DMS53 (cell line): ENCODE measurements at regions not wholly inside any gene's neighbourhood (a gene's known extent, or its start where the extent isn't known, plus 50 kb on each side); places are given as distances from the start of the nearest gene placed in this dataset.
"Not testable (repeated sequence)": the region's sequence is repeated elsewhere in the genome, so short reads cannot be mapped to it uniquely, and the experiment has no call there.

ENCODE experiments used
- DNase-seq: peaks from one replicate; lab custom pipeline; 2025; lab: John Stamatoyannopoulos, UW

DNA sequence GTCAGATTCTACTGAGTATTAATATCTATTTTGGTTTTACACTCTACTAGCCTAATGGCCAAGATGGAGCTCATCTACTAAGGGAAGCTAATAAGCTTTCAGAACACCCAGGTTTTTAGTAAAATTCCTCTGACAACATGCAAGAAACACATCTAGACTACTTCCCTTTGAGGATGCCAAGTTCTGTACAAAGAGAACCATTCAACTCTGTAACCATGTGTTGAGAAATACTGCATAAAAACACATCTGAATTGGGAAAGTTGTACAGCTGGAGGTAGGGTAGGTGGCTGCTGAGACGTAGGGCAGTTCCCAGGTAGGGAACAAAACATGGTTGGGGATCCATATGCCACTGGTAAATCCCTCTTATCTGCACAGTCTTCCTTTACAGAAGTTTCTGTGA, 66.2 kb downstream of the SC5D start:
- DNase-seq, result no peak

DNA sequence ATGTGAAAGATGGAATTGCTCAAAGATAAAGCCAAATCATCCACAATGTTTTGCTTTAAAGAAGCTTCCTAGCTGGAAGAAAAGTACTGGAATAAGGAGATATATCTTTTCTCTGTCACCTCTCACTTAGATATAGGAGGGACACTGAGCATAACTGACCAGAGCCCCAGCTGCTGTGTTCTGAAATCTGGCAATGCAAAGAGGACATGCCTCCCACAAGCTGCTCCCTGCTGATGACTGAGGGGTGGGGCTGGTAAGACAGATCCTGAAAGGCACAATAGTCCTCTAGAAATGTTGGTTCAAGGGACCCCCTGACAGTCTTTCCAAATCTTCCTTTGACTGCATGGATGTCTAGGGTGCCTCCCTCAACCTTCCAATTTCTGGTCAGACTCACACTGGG, 67.0 kb downstream of the SC5D start:
- DNase-seq, result no peak

DNA sequence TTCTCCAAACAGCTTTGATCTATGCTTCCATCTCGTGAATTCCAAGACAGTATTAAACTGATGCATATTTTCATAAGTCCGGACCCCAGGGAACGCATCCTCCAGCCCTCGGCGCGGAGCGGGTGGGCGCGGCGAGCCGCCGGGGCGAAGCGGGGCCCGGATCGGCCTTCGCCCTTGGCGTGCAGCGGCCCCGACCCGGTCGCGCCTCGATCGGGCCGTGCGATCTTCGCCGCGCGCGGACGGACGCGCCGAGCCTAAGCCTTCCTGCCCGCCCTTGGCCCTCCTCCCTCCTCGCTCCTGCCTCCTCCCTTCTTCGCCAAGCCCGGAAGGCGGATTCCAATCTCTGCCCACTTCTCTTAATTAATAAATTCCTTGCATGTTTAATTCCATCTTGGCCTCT, 70.4 kb downstream of the SC5D start:
- DNase-seq, result not testable (repeated sequence)

DNA sequence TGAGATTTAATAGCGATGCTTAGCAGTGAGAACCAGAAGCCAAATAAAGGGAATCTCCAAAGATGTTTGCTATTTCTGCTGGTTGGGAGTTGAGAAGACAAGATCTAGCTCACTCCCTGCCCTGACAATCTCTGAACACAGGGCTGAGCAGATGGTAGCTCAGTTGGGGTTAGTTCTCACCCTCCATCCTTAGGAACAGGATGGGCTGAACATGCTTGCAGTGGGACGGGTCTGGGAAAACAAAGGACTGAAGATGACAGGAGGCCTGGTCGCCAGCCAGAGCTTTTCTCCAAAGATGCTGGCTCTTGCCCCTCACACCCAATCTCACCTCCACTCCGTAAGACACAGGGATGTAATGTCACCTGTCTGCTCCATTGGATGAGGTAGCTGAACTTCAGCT, 72.7 kb downstream of the SC5D start:
- DNase-seq, result no peak

DNA sequence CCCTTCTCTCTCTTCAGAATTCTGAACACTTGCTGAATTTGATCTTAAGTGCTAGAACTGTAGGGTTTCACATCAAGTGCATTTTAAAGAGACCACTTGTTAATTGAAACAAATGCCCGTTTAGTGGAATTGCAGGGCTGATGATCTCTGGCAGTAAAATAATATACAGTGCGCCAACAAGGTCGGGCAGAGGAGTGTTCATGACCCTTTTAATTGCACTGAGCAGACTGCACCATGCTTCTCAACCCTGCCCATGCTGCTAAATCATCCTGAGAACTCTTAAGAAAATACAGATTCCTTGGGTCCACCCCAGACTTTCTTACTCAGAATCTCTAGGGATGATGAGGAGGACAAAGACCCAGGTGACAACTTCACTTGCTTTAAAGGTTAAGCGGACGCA, 73.5 kb downstream of the SC5D start:
- no peak for DNase-seq

DNA sequence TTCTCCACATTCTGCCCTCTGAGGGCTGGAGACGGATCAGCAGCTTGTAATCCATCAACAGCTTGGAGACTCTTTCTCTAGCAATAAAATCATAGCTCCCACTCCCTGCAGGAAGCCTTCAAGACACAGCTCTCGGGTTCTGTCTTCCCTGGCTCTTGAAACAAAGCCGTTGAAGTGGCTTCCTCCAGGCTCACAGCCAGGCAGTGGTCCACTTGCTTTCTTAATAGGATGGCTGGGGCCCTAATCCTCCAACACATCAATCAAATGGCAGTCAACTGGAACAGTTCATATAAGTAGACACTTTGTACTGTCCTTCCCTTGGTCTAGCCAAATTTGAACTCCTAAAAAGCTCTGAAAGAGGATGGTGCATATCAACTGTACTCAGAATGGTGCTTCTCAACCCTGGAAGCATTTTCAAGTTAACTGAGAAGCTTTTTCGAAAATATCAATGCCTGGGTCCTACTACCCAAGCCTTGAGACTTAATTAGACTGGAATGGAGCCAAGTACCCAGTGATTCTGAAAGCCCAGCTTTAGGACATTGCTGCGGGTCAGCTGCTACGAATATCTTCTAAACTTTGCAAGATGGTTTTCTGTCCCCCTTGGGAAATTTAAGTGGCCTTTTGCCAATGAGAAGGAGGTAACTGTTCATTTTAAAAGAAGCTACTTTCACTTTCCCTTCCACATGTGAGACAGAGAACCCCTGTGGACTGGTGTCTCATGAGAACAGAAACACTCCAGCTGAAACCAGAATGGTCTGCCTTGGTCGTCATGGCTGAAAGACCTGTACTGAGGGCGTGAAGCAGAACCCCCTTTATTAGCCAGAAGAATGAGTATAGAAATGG, 74.7 kb downstream of the SC5D start:
- DNase-seq, result peak; percentile 24

DNA sequence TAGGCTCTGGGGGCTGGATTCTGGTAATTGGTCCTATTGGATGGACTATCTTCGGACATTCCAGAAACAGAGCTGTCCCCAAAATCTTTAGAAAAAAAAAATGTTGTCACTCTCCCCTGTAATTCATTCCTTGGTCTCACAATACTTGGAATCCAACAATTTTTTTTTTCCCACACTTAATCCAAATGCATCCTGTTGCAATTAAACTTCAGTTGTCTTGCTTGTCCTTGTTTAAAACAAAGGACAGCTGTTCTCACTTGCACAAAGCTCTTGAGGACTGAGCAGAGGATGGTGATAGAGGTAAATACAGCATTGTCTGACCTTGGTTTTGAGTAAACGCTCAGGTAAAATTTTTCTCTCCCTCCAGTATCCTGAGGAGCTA, 75.3 kb downstream of the SC5D start:
- no peak for DNase-seq

DNA sequence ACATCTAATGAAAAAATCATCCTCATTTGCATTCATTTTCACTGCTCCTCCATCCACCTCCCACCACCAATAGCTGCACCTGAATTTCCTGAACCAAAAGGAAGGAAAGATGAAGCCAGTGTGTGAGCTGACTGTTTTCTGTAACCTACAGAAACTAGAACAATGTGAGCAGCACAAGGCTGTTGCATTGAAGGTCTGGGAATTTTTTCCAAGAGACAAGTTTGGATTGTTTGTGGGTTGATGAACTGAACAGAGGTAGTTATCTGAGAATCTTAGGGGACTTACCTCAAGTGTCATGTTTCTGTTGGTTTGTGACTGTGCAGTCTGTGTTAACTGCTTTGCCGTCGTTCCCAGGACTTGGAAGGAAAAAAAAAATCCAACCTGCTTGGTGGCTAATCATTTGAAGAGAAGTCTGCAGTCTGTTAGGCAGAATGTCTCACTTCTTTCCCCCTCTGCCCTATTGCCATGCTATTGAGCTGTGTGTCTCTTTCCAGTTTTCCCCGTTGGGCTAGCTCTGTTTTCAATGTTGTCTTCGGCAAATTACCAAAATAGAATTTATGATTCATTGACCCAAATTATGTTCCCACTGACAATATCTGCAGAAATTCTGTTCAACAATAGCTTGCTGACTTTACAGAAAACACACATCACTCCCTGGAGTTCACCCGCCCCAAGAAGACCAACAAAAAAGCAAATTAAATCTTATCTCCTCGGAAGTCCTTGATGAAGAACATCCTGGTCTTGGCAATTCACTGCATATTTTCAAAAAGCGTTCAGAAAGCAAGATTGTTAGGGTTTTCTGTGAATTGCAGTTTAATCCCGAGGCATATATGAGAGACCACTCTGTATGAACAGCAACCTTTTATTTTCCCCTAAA, 76.0 kb downstream of the SC5D start:
- DNase-seq, result no peak

DNA sequence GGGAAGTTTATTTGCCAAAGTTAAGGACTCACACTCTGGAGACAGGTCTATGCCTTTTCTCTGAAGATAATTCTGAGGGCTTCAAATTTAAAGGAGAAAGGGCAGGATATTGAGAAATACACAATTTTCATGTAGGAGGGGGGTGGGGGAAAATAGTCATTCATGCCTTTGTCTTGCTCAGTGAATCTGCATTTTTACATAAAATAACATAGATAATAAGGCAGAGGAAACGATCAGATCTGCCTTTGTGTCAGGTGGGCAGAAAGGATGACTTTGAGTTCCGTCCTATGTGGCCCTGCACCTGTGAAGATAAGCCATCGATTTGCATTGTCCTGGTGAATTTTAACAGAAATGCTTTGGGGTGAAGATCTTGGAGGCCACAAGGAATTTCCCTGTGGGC, 76.8 kb downstream of the SC5D start:
- no peak for DNase-seq

DNA sequence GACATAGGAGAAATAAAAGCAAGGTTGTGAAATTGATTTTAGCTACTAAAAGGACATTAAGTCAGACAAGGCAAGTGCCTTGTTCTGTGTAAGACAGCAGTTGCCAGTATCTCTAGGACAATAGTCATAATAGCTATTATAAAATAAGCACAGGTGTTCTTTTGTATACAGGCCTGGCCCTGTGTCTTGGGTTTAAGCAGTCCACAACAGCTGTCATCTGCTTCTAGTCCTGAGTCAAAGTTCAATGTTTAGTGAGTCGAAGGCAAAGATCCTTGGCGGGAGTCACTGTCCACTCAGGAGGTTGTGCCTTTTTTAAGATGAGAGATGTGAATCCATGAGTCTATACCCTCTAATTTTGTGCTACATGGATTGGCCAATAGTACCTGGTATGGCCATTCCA, 79.5 kb downstream of the SC5D start:
- DNase-seq, result peak; percentile 10

DNA sequence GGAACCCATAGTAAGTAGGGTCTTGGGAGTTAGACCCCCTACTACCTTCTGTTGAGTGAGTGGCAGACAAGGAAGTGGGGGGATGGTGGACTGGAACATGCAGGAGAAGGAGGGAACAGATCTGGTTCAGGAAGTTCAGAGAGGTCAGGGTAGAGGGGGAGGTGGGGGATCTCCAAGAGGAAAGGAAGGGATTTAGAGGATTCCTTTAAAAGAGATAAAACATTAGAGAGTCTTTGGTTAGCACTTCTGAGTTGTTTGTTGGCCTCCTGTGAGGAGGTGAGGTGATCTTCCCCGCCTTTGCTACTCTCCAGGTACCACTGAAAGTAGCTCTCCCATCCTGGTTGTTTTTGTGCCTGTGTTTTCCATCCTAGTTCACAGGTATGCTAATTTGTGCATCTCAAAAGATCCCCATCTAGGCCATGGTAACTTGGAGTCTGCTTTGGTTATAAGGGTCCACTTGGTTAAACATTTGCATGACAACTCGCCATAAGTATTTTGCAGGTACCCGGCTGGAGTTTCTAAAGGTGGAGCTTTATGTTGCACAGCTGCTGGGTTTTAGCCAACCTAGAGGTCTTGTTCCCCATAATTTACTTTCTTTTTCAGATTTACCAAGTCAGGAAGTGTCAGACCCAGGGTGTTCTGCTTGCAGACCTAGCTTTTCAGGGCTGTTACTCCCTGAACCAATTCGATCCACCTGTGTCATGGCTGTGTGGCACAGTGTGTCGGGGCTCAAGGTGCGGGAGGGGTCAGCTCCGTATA, 79.3 kb upstream of the SORL1 start:
- DNase-seq, result no peak

DNA sequence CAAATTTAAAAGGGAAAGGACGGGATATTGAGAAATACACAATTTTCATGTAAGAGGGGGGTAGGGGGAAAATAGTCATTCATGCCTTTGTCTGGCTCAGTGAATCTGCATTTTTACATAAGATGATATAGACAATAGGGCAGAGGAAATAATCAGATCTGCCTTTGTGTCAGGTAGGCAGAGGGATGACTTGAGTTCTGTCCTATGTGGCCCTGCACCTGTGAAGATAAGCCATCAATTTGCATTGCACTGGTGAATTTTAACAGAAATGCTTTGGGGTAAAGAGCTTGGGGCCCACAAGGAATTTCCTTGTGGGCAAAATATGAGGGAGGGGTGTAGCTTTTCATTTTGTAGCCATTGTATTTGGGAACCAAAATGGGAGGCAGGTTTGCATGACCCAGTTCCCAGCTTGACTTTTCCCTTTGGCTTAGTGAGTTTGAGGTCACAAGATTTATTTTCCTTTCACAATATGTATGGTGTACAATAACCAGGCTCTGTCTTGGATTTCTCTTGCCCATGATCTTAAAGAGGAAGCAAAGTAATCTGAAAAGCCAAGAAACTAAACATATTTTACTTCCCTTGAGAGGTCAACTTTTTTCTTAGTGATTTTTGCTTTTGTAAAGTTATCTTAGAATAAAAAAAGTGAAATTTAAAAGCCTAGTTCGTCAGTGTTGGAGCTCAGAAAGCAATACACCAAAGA, 77.7 kb upstream of the SORL1 start:
- no peak for DNase-seq

DNA sequence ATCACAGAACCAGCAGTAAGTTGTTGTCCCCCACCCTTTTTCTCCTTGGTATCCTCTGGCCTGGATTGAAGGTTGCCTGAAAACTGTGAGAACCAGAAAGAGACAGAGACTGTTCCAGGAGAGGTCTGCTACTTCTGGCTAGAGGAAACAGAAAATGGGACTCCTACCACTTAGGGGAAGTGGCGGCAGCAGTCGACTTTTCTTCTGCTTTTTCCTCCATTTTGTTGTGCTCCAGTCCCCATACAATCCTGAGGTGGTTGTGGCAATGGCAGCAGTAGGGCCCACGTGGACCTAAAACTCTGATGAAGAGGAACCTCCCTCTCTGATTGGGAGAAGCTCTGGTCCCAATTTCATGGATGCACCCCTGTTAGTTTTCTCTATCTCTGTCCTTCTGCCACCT, 76.0 kb upstream of the SORL1 start:
- DNase-seq, result no peak

DNA sequence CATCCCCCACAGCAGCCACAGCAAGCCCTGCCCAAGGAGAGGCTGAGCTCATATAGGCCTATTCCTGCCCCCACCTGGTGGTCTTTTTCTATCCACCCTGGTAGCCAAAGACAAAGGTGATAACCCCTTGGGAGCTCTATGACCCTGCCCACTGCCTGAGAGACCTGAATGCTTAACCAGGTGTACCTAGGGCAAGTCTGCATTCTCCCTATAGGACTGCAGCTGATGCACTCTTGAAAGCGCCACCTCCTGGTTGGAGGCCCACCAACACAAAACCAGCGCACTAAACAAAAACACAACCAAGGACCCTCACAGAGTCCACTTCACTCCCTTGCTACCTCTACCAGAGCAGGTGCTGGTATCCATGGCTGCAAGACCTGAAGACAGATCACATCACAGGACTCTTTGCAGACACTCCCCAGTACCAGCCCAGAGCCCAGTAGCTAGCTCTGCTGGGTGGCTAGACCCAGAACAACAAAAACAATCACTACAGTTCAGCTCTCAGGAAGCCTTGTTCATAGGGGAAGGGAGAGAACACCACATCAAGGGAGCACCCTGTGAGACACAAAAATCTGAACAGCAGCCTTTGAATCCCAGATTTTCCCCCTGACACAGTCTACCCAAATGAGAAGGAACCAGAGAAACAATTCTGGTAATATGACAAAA, 72.8 kb upstream of the SORL1 start:
- DNase-seq, result peak; percentile 29

DNA sequence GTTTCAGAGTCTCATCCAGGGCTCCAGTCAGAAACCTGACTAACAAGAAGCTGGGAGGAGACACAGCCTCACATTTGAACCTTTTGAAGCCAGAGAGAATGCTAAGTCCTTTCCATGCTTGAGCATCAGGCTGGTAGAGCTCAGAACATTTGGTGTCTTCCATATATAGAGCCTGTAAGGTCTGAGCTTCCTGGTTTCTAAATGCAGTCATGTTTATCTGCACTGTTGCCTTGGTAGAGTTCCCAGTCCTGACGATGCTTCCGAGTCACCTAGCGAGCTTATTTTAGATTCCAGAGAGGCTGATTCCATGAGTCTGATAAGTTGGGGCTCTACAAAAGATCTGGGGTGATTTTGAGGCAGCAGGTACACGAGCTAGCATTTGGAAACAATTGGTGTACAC, 68.4 kb upstream of the SORL1 start:
- no peak for DNase-seq

DNA sequence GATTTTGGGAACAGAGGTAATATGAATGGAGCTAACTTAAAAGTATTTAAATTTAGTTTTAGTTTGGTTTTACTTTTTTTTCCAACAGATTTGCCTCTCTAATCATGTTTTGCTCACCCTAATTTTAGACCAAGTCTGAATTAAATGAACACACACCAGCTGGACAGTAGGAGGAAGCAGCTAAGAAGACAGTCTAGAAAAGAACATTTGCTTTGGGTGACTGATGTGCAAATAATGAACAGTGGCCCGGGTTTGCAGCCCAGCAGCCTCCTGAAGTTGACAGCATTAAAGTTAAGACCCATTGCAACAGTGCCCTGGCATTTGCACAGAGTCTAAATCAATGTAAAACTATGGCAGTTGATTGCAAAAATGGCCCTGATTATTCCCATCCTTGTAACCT, 66.4 kb upstream of the SORL1 start:
- DNase-seq, result no peak
